Chondrocyte (in vitro differentiated cells): ENCODE measurements at regions not wholly inside any gene's neighbourhood (a gene's known extent, or its start where the extent isn't known, plus 50 kb on each side); places are given as distances from the start of the nearest gene placed in this dataset.

Experiments used
- DNase-seq: peaks from one replicate; pipeline ENCODE4 v3.0.0; 2021; ENCODE audit warnings: mixed read lengths, low spot score
- H3K27ac Mint-ChIP-seq: one replicate; pipeline ENCODE4 v1.8.0; 2021; ENCODE audit warnings: mild to moderate bottlenecking, moderate library complexity, mixed read lengths; ENCODE audit not compliant: unreplicated experiment
- H3K27me3 Mint-ChIP-seq: 2 replicates; pipeline ENCODE4 v1.8.0; 2021; ENCODE audit warnings: low read depth, mixed read lengths
- H3K36me3 Mint-ChIP-seq: 2 replicates; pipeline ENCODE4 v1.8.0; 2021; ENCODE audit warnings: low read depth, mixed read lengths
- H3K4me1 Mint-ChIP-seq: 2 replicates; pipeline ENCODE4 v1.8.0; 2021; ENCODE audit warnings: low read depth, mild to moderate bottlenecking, mixed read lengths
- H3K4me3 Mint-ChIP-seq: one replicate; pipeline ENCODE4 v1.8.0; 2021; ENCODE audit warnings: mild to moderate bottlenecking, moderate library complexity, mixed read lengths; ENCODE audit not compliant: unreplicated experiment
- H3K9me3 Mint-ChIP-seq: 2 replicates; pipeline ENCODE4 v1.8.0; 2021; ENCODE audit warnings: low read depth, mixed read lengths
- TF ChIP-seq, protein P1 (sequence below): fragments of 200-600 bp; sonication (generic); IDR thresholded peaks from 2 replicates; pipeline ENCODE4 v1.5.0; 2021; ENCODE audit warnings: antibody characterized with exemption, mild to moderate bottlenecking, moderate library complexity

DNA sequence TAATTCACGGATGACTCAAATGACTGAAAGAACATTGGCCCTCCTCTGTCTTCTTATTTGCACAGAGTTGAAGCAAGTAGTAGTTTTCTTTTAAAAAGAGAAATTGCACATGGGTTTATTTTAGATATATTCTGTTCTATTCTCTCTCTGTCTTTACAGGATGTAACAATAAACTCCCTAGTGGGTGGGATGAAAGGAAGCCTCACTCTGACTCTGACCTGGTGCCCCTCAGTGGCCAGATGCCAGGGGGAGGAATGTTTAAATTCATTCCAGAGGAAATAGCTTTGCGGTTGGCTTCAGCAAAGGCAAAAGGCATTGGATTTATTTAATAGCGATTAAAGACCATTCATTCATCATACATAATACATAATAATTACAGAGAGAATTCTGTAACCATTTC is 156.4 kb upstream of the MTPN start:
- peaks cover 3% of the 10 kb centered on the region for H3K9me3 Mint-ChIP-seq
- no peaks in the 10 kb centered on the region for H3K36me3 Mint-ChIP-seq
- TF ChIP-seq, protein P1, sequence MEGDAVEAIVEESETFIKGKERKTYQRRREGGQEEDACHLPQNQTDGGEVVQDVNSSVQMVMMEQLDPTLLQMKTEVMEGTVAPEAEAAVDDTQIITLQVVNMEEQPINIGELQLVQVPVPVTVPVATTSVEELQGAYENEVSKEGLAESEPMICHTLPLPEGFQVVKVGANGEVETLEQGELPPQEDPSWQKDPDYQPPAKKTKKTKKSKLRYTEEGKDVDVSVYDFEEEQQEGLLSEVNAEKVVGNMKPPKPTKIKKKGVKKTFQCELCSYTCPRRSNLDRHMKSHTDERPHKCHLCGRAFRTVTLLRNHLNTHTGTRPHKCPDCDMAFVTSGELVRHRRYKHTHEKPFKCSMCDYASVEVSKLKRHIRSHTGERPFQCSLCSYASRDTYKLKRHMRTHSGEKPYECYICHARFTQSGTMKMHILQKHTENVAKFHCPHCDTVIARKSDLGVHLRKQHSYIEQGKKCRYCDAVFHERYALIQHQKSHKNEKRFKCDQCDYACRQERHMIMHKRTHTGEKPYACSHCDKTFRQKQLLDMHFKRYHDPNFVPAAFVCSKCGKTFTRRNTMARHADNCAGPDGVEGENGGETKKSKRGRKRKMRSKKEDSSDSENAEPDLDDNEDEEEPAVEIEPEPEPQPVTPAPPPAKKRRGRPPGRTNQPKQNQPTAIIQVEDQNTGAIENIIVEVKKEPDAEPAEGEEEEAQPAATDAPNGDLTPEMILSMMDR: no peak
- H3K27ac Mint-ChIP-seq: peak overlapping the region; percentile 74
- DNase-seq: no peak
- no peak overlapping the region for H3K4me3 Mint-ChIP-seq
- H3K27me3 Mint-ChIP-seq: no peaks in the 10 kb centered on the region
- peaks cover 17% of the 10 kb centered on the region for H3K4me1 Mint-ChIP-seq

DNA sequence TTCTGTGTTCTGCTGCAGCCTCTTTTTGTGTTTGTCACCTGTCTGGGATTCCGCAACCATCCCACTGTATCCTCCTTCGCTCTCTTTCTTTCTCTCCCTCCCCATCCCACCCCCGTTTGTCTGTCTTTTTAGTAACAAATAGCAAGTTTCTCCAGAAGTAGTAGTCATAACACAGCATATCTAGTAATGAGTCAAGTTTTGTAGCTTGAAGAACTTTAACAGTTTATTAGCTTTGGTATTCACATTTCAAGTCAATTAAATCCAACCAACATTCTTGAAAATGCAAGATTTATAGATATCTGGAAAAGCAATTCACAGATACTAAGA is 154.1 kb upstream of the MTPN start:
- TF ChIP-seq, protein P1: no peak
- peaks cover 6% of the 10 kb centered on the region for H3K27me3 Mint-ChIP-seq
- no peaks in the 10 kb centered on the region for H3K36me3 Mint-ChIP-seq
- no peak for DNase-seq
- H3K4me1 Mint-ChIP-seq: peaks cover 17% of the 10 kb centered on the region
- H3K4me3 Mint-ChIP-seq: no peak overlapping the region
- H3K27ac Mint-ChIP-seq: no peak overlapping the region
- peaks cover 3% of the 10 kb centered on the region for H3K9me3 Mint-ChIP-seq

DNA sequence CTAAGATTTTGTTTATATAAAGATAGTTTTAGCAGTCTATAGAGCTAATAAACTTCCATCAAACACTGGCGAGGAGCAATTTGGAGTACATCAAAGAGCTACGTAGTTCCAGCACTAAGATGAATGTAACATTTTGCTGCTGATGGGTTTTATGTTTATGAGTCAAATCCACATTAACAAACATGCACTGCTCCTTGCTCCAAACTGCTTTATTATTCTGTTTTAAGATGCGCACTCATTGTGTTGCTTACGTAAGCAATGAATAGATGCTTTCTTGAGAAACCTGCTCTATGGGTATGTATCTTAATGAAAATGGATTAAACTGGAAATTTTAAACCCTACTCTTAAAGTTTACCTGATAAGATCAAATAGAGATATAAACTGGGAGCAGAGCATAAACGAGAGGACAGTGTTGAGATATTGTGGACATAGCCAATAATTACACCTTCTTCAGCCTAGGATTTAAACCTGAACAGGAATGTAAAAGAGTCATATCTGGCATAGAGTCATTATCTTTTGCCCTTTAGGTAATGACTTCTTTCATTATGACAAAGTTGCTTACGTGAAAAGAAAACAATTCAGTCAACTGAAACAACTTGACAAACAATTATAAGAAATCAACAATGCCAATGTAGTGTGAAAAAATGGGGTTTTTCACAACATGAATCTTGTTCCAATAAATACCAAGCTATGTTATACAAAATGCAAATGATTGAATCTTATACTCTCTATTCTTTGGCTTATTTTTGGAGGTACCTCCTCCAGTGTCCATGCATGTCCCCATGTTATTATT is 153.5 kb upstream of the MTPN start:
- H3K27ac Mint-ChIP-seq: no peak overlapping the region

DNA sequence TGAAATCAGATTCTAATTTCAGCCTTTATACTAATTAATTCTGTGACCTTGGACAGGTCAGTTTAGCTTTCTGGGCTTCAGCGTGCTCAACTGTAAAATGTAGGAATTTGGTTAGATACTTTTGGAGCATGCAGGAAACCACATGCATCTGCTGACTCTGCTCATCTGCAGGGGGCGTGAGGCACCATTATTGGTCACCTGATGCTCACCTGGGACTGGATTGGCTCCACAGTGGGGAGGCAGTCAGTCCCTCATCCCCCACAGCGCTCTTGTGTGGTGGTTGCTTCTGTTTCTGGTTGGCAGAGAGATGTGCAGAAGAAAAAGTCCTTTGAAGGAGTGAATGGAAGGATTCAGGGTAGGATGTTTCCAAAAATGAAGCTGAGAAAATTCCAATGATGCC is 150.9 kb upstream of the MTPN start:
- TF ChIP-seq, protein P1: no peak
- H3K36me3 Mint-ChIP-seq: no peaks in the 10 kb centered on the region
- H3K4me3 Mint-ChIP-seq: no peak overlapping the region
- peaks cover 27% of the 10 kb centered on the region for H3K27me3 Mint-ChIP-seq
- no peaks in the 10 kb centered on the region for H3K9me3 Mint-ChIP-seq
- no peak for DNase-seq
- H3K27ac Mint-ChIP-seq: no peak overlapping the region
- no peaks in the 10 kb centered on the region for H3K4me1 Mint-ChIP-seq

More for the DNA sequence above, 153.5 kb upstream of the MTPN start:
- H3K36me3 Mint-ChIP-seq: no peaks in the 10 kb centered on the region
- H3K27me3 Mint-ChIP-seq: peaks cover 7% of the 10 kb centered on the region
- H3K4me3 Mint-ChIP-seq: no peak overlapping the region
- TF ChIP-seq, protein P1: no peak
- peaks cover 3% of the 10 kb centered on the region for H3K9me3 Mint-ChIP-seq
- peaks cover 17% of the 10 kb centered on the region for H3K4me1 Mint-ChIP-seq
- no peak for DNase-seq

DNA sequence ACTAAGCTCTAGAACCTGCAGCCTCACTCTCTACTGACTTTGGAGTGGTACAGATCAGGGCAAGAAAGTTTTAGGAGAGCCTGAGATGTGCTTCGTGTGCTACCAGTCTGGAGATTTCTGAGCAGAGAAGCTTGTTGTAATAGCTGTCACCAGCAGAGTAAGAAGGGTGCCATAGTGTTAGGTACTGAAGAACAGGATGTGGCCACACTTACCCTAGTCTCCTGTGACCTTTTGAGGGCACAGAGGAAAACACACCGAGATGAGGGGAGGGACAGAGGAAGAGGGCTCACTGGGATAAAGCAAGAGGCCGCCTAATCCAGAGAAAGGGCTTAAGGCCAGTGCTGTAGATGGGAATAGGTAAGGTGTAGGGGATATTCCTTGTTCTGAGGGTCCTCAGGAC is 146.2 kb upstream of the MTPN start:
- DNase-seq: no peak
- no peaks in the 10 kb centered on the region for H3K9me3 Mint-ChIP-seq
- TF ChIP-seq, protein P1: no peak
- H3K27ac Mint-ChIP-seq: no peak overlapping the region
- no peaks in the 10 kb centered on the region for H3K4me1 Mint-ChIP-seq
- no peak overlapping the region for H3K4me3 Mint-ChIP-seq
- H3K27me3 Mint-ChIP-seq: peaks cover 31% of the 10 kb centered on the region
- H3K36me3 Mint-ChIP-seq: no peaks in the 10 kb centered on the region
